ENCODE measurements at regions not wholly inside any gene's neighbourhood (a gene's known extent, or its start where the extent isn't known, plus 50 kb on each side); places are given as distances from the start of the nearest gene placed in this dataset.
A peak's percentile ranks its signal among the peaks of the same experiment; 100 is the strongest.

DNA sequence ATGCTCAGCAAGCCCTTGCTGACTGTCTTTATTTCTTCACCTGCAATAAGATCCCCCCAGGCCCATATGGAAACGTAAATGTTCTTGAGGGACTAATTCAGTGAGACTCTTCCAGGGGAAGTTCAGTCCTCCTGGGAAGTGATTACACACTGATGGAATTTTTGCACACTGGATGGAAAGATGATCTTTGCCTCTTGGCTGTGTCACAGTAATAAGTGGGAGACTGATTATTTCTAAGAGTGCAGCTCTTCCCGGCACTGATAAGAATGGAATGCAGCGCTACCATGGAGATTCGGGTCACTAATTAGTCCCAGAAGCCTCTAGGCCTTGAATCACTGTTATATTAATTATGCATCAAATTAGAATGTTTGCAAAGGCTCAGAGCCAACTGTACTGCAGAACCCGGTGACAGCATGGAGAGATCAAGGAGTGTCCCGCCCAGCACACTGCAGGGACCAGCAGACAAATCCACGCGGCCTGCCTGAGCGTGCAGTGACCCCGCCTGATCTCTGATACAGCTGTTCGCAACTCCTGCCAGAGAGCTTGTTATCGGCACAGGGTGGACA lies 178.3 kb downstream of the SNX19 start:
- DNase-seq (ENCODE audit: low read depth), result peak; percentile 71

GRCh38 chr11:130738611-130739010 lies 177.7 kb downstream of the SNX19 start:
- no peak for DNase-seq (ENCODE audit: low read depth)

DNA sequence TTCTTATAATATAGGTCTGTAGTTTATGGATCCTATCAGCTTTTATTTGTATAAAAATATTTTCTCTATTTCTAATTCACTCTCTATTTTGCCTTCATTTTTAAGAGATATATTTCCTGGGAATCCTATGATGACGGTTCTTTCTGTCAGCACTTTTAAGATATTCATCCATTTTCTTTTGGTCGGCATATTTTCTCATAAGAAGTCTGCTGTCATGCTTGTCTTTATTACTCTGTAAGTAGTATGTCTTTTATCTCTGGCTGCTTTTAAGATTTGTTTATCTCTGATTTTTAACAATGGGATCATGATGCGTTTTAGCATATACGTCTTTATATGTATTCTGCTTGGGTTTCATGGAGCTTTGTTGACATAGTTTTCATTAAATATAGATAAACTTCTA lies 175.5 kb downstream of the SNX19 start:
- no peak for DNase-seq (ENCODE audit: low read depth)

DNA sequence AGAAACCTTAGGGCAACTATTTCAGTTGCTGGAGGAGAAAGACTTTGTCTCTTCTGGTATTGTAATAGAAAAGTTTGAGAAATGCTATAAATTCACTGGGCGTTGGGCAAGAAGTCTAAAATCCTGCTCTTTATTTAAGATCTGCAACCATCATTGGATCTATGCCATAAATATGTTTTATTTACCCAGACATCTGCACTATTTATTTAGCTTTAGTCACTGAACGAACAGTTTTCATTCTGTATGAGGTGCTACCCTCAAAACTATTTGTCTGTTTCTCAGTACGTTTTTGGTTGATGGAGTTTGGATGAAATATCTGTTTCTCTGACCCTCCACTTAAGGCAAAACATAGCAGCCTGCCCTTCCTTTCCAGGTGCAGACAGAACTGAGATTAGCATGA lies 171.5 kb downstream of the SNX19 start:
- DNase-seq (ENCODE audit: low read depth), result no peak

DNA sequence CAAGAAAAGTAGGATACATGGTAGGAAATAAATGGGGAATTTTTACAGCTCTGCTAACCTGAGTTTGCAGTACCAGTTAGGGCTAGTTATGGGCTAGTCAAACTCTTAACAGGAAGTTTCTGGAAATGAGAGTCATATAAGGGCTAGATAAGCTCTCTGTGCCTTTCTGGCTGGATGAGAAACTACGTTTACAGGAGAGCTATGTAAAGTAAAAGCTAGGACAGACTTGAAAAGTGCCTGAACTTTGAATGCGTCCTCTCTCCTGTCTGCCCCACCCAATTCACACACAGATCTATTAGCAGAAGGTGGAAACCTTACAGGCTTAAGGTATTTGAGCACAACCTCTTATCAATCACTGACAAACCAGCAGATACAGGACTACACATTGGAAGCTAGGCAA lies 167.1 kb downstream of the SNX19 start:
- no peak for DNase-seq (ENCODE audit: low read depth)

DNA sequence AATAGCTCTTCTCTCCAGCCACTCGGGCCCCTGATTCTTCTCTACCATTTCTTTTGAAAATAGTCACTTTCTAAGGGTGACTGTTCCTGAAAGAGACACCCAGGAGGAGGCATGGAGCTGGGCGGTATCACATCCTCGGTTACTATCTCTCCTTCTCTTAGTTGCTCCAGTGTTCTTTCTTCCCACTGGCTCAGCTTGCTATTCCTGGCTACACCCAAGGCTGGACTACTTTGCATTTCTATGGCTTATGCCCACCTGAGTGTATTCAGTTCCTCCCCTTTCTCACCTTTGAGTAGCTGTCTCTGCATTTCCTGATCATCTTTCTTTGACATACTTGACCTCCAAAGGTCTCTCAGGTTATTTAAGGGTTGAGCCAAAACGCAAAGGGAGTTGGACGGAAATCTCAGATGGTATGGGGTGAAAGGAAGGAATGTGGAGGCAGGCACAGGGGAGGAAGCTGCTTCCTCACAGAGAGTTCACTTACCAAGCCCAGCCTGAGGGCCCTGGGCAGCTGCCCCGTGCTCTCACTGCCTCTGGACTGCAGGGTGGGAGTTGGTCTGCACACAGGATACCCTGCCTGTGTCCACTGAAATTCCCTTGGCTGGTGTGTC lies 155.7 kb downstream of the SNX19 start:
- no peak for DNase-seq (ENCODE audit: low read depth)

DNA sequence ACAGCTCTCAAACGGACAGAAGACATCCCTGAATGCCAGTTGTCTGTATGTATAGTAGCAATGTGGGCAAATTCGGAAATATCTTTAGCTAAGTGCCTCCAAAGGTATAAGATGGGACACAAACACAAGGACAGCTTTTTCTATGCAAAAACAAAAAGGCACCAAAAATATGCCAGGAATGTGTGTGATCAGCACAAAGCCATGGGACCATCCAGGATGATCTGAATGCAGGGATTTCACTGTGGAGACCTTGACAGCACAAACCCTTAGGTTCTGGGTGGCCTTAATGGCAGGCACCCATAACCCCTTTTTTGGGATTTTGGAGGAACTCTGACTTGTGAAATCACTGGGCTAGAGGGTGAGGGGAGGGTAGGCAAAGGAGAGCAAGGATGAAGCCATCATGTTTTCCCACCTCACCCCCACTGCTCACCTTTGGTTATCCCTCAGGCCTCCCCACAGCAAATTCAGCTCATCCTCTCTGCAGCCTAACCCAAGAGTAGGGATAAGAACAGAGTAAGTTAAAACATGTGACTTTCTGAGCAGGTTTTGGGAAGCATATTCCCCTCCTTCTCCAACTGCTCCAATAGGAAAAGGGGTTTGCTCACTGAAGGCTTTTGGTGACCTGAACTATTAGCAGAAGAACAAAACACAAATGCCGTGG lies 154.6 kb downstream of the SNX19 start:
- no peak for DNase-seq (ENCODE audit: low read depth)

DNA sequence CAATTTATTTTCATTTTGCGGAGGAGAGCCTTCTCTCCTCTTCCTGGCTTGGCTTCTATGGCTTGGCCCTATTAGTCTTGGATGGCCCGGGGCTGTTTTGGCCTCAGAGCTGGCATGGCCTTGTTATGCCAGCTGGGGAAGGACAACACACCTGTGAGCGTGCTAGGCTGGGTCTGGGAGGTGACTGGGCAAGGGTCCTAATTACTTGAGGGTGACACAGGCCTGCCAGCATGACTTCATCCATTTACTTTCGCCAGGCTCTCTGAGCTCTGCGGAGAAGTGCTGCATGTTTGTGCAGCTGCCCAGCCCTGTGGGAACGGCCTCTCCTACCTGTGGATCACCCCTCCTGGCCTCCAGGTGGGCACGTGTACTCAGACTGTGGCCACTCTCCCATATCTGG lies 153.6 kb downstream of the SNX19 start:
- no peak for DNase-seq (ENCODE audit: low read depth)

GRCh38 chr11:130763087-130763980 lies 152.9 kb downstream of the SNX19 start:
- no peak for DNase-seq (ENCODE audit: low read depth)

DNA sequence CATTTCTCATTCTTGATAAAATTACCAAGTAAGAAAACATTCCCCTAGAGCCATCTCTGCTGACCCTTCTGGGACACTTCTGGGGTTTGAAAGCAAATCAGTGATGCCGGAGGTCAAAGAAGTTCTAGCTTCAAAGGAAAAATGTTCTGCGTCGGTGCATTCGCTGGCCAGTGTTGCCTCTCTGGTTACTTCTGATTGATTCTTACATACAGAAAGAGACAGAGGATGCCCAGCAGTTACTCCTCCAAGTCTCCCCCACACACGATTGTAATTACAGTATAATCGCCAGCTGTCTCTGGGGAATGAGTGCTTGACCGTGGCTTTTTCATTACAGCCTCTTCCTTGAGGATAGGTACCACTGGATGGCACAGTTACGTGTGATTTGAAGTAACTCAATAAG lies 150.9 kb downstream of the SNX19 start:
- no peak for DNase-seq (ENCODE audit: low read depth)

DNA sequence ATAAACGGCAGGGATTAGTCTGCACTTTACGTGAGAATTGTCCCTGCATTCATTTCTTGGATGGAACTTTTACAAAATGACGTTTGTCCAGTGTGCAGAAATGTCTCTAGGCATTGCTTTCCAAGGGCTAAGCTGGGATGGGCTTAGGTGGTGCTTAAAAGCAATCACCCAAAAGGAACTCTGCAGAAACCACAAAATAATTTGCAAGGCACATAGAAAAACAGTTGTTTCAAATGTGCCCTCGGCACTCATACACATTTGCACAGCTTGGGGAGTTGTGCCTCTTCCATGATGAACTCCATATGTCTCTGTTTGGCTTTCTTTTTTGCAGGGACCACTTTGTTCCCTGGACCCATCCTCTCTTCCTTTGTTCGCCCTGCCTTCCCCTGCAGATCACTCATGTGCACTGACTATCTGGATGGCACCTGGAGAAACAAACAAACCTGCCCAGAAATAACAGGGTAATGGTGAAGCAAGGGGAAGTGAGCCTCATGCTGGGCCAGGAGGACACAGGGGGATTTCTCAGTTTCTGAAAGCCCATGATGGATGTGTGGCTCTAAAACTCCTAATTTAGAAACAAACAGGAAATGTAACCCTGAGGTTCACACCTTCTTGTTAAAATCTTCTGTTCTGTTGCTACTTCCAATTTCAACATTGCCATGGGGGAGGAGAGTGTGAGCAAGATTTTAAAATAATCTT lies 150.2 kb downstream of the SNX19 start:
- DNase-seq (ENCODE audit: low read depth), result no peak

DNA sequence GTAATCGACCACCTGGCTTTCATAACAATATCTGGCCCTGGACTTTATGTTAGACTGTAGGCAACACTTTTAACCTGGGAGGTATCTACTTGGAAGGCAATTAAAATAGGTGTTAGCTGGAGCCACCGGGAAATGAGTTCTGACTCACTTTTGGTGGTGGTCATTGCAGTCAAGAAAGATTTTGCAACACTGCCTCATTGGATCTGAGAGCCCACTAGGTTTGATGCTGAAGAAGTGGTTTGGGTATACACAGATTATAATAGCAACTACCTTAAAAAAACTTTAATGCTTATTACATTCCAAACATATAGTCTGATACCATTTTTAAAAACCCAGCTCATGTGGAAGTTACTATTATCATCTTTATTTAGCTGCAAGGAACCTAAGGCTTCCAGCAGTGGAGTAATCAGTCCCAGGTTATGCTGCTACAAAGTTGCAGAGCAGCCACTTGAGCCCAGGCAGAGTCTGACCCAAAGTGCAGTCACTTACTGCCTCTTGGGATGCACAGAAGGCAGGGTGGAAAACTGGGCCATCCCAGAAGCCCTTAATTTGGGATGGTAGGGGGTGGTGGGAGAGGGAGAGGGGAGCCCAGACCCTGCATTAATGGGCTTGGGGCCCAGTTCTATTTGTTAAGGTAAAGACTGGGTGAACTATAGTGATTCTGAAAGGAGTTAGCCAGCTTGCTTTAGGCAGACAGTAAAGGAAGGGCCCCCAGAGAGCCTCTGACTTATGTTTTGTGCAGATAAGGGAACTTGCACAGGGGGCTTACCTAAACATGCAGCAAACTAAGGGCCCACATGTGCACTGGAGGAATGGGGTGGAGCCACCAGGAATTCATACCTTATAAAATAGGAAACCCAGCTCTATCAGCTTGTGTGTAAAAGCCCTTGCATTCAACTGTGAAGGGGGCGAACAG lies 149.4 kb downstream of the SNX19 start:
- DNase-seq (ENCODE audit: low read depth), result no peak

- DNase-seq (ENCODE audit: low read depth), result no peak
Measured at GRCh38 chr11:130769782-130770535, 146.3 kb downstream of the SNX19 start.

DNA sequence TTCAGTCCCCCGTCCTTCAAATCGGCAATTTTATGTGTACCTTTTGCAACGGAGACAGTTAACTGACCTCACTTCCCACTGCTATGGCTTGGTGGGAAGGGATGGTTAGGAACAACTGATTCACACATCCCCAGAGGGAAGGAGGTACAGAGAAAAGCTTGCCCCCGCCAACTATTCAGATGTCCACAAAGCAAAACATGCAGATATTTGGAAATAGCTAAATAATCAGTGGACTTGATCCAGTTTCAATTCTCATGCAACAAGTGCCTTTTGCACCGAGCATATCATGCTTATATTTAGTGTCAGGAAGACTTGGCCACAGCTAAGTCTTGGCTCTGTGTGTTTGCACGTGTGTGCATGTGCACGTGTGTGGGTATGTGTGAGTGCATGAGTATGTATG lies 144.6 kb downstream of the SNX19 start:
- DNase-seq (ENCODE audit: low read depth), result no peak

- DNase-seq (ENCODE audit: low read depth), result peak; percentile 88
Measured at GRCh38 chr11:130772266-130773227, 143.7 kb downstream of the SNX19 start.

DNA sequence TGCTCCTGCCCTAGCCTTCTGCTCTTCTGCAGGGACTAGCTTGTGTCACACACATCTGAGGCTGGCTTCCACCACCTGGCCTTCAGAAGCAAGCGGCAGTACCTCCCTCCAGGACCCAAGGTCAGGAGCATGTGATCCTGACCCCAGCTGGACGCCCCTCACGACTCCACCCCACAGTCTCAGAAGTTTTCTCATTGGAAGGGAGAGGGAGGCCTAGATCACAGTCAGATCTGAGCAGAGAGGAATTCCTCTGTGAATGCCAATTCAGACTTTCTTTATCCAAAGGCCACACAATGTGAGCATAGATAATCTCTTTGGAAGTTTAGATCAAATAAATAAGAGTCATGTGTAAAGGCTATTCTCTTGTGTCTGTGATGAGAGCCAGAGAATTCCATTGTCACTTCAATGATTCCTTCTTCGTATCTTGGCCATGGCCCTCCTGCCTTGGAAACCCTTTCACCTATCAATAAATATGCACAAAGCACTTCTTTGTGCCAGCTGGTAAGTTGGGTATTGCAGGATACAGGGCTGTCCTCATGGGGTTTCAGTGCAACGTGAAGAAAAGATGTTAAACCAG lies 142.9 kb downstream of the SNX19 start:
- no peak for DNase-seq (ENCODE audit: low read depth)

DNA sequence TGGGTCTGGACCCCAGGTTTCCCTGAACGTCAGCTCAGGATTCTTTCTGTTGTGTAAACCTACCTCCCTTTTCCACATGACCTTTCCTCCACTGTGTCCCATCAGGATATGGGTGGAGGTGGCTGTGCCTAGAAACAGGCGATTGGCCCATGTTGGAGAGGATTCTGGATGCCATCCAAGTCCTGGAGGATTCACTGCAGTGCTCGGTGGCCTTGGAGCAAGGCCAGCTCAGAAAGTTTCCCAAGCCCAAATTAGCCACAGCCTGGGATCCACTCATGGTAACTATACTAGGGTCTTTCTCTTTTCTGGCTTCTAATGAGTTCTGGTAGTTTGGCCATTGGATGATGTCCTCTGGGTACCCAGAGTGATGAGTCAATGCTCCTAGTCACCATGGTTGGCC lies 141.6 kb downstream of the SNX19 start:
- DNase-seq (ENCODE audit: low read depth), result no peak

GRCh38 chr11:130775306-130776060 lies 140.8 kb downstream of the SNX19 start:
- peak; percentile 32 for DNase-seq (ENCODE audit: low read depth)

Measured in HS-5 (cell line).